ENCODE measurements at regions not wholly inside any gene's neighbourhood (a gene's known extent, or its start where the extent isn't known, plus 50 kb on each side); places are given as distances from the start of the nearest gene placed in this dataset.
A peak's percentile ranks its signal among the peaks of the same experiment; 100 is the strongest.

- no peak for TF ChIP-seq POLR2A (IDR thresholded peaks at IDR 0.05)
- TF ChIP-seq, protein P1, sequence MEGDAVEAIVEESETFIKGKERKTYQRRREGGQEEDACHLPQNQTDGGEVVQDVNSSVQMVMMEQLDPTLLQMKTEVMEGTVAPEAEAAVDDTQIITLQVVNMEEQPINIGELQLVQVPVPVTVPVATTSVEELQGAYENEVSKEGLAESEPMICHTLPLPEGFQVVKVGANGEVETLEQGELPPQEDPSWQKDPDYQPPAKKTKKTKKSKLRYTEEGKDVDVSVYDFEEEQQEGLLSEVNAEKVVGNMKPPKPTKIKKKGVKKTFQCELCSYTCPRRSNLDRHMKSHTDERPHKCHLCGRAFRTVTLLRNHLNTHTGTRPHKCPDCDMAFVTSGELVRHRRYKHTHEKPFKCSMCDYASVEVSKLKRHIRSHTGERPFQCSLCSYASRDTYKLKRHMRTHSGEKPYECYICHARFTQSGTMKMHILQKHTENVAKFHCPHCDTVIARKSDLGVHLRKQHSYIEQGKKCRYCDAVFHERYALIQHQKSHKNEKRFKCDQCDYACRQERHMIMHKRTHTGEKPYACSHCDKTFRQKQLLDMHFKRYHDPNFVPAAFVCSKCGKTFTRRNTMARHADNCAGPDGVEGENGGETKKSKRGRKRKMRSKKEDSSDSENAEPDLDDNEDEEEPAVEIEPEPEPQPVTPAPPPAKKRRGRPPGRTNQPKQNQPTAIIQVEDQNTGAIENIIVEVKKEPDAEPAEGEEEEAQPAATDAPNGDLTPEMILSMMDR (IDR thresholded peaks at IDR 0.05), result no peak
- no peak overlapping the region for H3K27ac ChIP-seq
- H3K4me3 ChIP-seq, result no peak overlapping the region
- no peaks in the 10 kb centered on the region for H3K27me3 ChIP-seq
- H3K36me3 ChIP-seq, result no peaks in the 10 kb centered on the region
- peaks cover 0 to 17% (median 0%) of the 10 kb centered on the region in 4 donors for H3K4me1 ChIP-seq
- no peaks in the 10 kb centered on the region for H3K9me3 ChIP-seq
- DNase-seq, result no peak
Observed at GRCh38 chr3:187909866-187910265, 164.6 kb upstream of the BCL6 start.

- no peak for TF ChIP-seq POLR2A (IDR thresholded peaks at IDR 0.05)
- TF ChIP-seq, protein P1 (IDR thresholded peaks at IDR 0.05), result no peak
- H3K9me3 ChIP-seq, result no peaks in the 10 kb centered on the region
- no peak overlapping the region for H3K27ac ChIP-seq
- H3K4me1 ChIP-seq, result peaks cover 0 to 17% (median 0%) of the 10 kb centered on the region in 4 donors
- H3K4me3 ChIP-seq, result no peak overlapping the region
- H3K36me3 ChIP-seq, result no peaks in the 10 kb centered on the region
- H3K27me3 ChIP-seq, result no peaks in the 10 kb centered on the region
- no peak for DNase-seq
Observed at GRCh38 chr3:187912007-187912406, 166.7 kb upstream of the BCL6 start.

DNA sequence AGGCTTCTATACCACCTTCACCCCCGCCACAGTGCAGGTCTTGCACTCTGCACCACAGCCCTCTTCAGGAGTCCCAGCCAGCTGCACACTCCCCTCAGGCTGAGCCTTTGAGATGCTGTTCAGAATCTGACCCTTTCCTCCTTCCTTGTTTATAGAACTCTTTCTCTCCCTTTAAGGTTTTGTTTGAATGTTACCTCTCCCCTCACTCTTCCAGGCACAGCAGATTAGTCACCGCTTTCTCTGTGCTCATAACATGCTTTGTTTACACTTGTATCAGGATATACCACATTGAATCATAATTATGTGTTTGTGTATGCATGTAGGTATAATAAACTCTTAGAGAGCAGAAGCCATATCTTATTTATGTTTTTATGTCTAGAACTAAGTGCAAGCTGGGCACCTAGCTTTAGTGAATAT lies 168.4 kb upstream of the BCL6 start:
- H3K27ac ChIP-seq, result no peak overlapping the region
- no peaks in the 10 kb centered on the region for H3K27me3 ChIP-seq
- H3K9me3 ChIP-seq, result no peaks in the 10 kb centered on the region
- no peak overlapping the region for H3K4me3 ChIP-seq
- H3K36me3 ChIP-seq, result no peaks in the 10 kb centered on the region
- H3K4me1 ChIP-seq, result peaks cover 0 to 17% (median 2%) of the 10 kb centered on the region in 4 donors
- TF ChIP-seq POLR2A (IDR thresholded peaks at IDR 0.05), result no peak
- TF ChIP-seq, protein P1 (IDR thresholded peaks at IDR 0.05), result no peak
- no peak for DNase-seq

- peak overlapping the region in 1 of 4 donors; percentile 31 for H3K27ac ChIP-seq
- peaks cover 0 to 17% (median 3%) of the 10 kb centered on the region in 4 donors for H3K4me1 ChIP-seq
- H3K36me3 ChIP-seq, result no peaks in the 10 kb centered on the region
- H3K27me3 ChIP-seq, result no peaks in the 10 kb centered on the region
- DNase-seq, result no peak
- no peak for TF ChIP-seq POLR2A (IDR thresholded peaks at IDR 0.05)
- TF ChIP-seq, protein P1 (IDR thresholded peaks at IDR 0.05), result no peak
- no peak overlapping the region for H3K4me3 ChIP-seq
- no peaks in the 10 kb centered on the region for H3K9me3 ChIP-seq
Observed at GRCh38 chr3:187914231-187914630, 169.0 kb upstream of the BCL6 start.

DNA sequence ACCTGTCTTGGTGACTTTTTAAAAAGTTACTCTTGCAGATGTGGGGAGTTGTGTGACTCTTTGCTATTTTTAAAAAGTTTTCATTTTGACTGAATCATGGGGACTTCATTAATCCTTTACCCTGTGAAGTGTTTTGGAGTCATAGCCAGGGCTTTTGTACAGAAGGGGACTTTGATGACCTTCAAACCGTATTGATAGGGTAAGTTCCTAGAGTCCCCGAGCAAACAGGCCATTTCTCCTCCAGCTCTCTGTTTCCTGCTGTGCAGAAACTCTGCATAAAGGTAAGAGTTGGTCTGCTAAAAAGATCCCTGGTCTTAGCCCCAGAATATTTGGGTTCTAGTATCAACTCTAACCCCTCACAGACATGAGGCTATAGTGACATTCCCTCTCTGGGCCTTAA lies 170.8 kb upstream of the BCL6 start:
- Histone ChIP-seq H3K4me3 (no peak overlapping the region), H3K9me3 (no peaks in the 10 kb centered on the region), H3K27me3 (no peaks in the 10 kb centered on the region), H3K36me3 (no peaks in the 10 kb centered on the region), H3K27ac (no peak overlapping the region), H3K4me1 (peaks cover 0 to 17% (median 8%) of the 10 kb centered on the region in 4 donors)
- TF ChIP-seq, protein P1 (IDR thresholded peaks at IDR 0.05), result no peak
- no peak for TF ChIP-seq POLR2A (IDR thresholded peaks at IDR 0.05)
- no peak for DNase-seq

Data from Peyer's patch (tissue), 4 donors.